ENCODE measurements at regions not wholly inside any gene's neighbourhood (a gene's known extent, or its start where the extent isn't known, plus 50 kb on each side); places are given as distances from the start of the nearest gene placed in this dataset.

- Histone ChIP-seq H3K27ac (no peak overlapping the region), H3K4me1 (ENCODE audit: low read depth, poor library complexity, severe bottlenecking) (no peaks in the 10 kb centered on the region), H3K4me3 (IDR thresholded peaks at IDR 0.05; ENCODE audit: insufficient read depth, low read depth, low read length) (no peak overlapping the region), H3K79me2 (ENCODE audit: insufficient read depth, low read depth) (no peaks in the 10 kb centered on the region), H3K27me3 (ENCODE audit: insufficient read depth, low read depth) (no peaks in the 10 kb centered on the region), H2AFZ (ENCODE audit: low read depth) (no peak overlapping the region), H4K20me1 (ENCODE audit: insufficient read depth) (no peaks in the 10 kb centered on the region), H3K9ac (no peak overlapping the region), H3K36me3 (ENCODE audit: insufficient read depth) (no peaks in the 10 kb centered on the region), H3K4me2 (no peak overlapping the region)
- TF ChIP-seq CTCF (conservative IDR thresholded peaks at IDR 0.05; ENCODE audit: low read depth, low read length) = no peak
Observed at GRCh38 chr13:60642552-60642951, 245.5 kb downstream of the TDRD3 start.

- no peak overlapping the region for H3K27ac ChIP-seq
- no peak overlapping the region for H3K9ac ChIP-seq
- no peak overlapping the region for H3K4me3 ChIP-seq (IDR thresholded peaks at IDR 0.05; ENCODE audit: insufficient read depth, low read depth, low read length)
- no peaks in the 10 kb centered on the region for H3K4me1 ChIP-seq (ENCODE audit: low read depth, poor library complexity, severe bottlenecking)
- no peaks in the 10 kb centered on the region for H3K27me3 ChIP-seq (ENCODE audit: insufficient read depth, low read depth)
- no peaks in the 10 kb centered on the region for H3K79me2 ChIP-seq (ENCODE audit: insufficient read depth, low read depth)
- no peaks in the 10 kb centered on the region for H4K20me1 ChIP-seq (ENCODE audit: insufficient read depth)
- H2AFZ ChIP-seq (ENCODE audit: low read depth) = no peak overlapping the region
- no peaks in the 10 kb centered on the region for H3K36me3 ChIP-seq (ENCODE audit: insufficient read depth)
- no peak for TF ChIP-seq CTCF (conservative IDR thresholded peaks at IDR 0.05; ENCODE audit: low read depth, low read length)
- no peak overlapping the region for H3K4me2 ChIP-seq
Observed at GRCh38 chr13:60629158-60629557, 232.1 kb downstream of the TDRD3 start.

GRCh38 chr13:60627071-60627686 lies 230.2 kb downstream of the TDRD3 start:
- Histone ChIP-seq H3K4me3 (IDR thresholded peaks at IDR 0.05; ENCODE audit: insufficient read depth, low read depth, low read length) (no peak overlapping the region), H3K27me3 (ENCODE audit: insufficient read depth, low read depth) (no peaks in the 10 kb centered on the region), H2AFZ (ENCODE audit: low read depth) (no peak overlapping the region)

More at GRCh38 chr13:60627071-60627686, 230.2 kb downstream of the TDRD3 start:
- Histone ChIP-seq H3K4me2 (no peak overlapping the region), H4K20me1 (ENCODE audit: insufficient read depth) (no peaks in the 10 kb centered on the region), H3K79me2 (ENCODE audit: insufficient read depth, low read depth) (no peaks in the 10 kb centered on the region), H3K4me1 (ENCODE audit: low read depth, poor library complexity, severe bottlenecking) (no peaks in the 10 kb centered on the region), H3K36me3 (ENCODE audit: insufficient read depth) (no peaks in the 10 kb centered on the region), H3K9ac (no peak overlapping the region), H3K27ac (no peak overlapping the region)
- peak; percentile 63 for TF ChIP-seq CTCF (conservative IDR thresholded peaks at IDR 0.05; ENCODE audit: low read depth, low read length)

All from KMS-11 (cell line).